ENCODE measurements at regions not wholly inside any gene's neighbourhood (a gene's known extent, or its start where the extent isn't known, plus 50 kb on each side); places are given as distances from the start of the nearest gene placed in this dataset.
A peak's percentile ranks its signal among the peaks of the same experiment; 100 is the strongest.

DNA sequence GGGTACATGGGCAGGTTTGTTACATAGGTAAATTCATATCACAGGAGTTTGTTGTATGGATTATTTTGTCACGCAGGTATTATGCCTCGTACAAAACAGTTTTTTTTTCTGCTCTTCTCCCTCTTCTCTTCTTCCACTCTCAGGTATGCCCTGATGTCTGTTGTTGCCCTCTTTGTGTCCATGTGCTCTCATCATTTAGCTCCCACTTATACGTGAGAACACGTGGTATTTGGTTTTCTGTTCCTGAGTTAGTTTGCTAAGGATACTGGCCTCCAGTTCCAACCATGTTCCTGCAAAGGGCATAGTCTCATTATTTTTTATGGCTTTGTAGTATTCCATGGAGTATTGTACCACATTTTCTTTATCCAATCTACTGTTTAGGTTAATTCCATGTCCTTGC, 65.7 kb downstream of the UNC5CL start:
- no peak for DNase-seq (ENCODE audit: low spot score)

DNA sequence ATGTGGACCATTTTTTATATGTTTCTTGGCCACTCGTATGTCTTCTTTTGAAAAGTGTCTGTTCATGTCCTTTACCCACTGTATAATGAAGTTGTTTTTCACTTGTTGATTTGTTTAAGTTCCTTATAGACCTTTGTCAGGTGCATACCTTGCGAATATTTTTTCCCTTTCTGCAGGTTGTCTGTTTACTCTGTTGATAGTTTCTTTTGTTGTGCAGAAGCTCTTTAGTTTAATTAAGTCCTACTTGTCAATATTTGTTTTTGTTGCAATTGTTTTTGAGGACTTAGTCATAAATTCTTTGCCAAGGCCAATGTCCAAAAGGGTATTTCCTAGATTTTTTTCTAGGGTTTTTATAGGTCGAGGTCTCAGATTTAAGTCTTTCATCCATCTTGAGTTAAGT, 66.2 kb downstream of the UNC5CL start:
- DNase-seq (ENCODE audit: low spot score), result no peak

DNA sequence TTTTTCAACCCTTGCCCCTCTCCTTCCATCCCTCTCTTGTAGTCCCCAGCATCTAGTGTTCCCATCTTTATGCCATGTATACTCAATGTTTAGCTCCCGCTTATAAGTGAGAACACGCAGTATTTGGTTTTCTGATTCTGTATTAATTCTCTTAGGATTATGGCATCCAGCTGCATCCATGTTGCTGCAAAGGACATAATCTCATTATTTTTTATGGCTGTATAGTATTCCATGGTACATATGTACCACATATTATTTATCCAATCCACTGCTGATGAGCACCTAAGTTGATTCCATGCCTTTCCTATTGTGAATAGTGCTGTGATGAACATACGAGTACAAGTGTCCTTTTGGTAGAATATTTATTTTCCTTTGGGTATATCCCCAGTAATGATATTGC, 66.8 kb downstream of the UNC5CL start:
- DNase-seq (ENCODE audit: low spot score), result no peak

DNA sequence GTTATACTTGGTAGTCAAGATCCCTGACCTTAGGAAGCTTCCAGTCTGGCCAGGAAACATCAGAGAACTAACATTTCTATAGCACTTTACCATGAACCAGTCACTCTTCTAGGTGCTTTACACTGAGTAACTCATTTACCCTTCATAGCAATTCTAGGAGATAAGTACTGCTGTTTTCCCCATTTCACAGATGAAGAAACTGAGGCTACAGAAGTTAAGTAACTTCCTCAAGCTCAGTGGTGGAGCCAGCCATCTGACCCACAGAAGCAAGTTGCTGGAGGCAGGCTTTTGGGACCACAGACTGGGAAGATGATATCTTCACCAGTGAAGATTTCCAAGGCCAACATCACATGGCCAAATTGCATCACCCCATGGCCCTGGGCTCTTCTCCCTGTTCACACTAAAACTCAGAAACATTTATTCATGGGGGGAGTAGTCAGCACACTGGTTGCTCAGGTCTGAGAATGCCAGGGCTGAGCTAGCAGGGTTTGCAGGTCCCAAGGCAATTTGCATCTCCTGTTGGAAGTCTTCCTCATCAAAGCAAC, 70.3 kb downstream of the UNC5CL start:
- no peak for DNase-seq (ENCODE audit: low spot score)

DNA sequence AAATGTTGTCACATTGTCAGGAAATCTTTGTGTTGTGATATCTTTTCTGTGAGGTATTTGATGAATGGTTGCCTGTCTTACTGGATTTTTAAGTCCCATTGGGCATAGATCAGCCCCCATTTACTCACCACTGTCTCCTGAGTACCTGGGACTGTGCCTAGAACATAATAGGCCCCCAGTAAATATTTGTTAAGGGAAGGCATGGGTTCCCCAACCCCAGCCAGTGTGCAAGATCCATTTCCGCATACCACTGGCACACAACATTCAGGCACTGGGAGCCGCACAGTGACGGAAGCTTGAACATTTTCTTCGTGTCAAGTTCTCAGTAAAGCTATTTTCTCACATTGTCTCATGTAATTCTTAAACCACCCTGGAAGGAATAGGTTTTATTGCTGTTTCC, 72.2 kb downstream of the UNC5CL start:
- no peak for DNase-seq (ENCODE audit: low spot score)

DNA sequence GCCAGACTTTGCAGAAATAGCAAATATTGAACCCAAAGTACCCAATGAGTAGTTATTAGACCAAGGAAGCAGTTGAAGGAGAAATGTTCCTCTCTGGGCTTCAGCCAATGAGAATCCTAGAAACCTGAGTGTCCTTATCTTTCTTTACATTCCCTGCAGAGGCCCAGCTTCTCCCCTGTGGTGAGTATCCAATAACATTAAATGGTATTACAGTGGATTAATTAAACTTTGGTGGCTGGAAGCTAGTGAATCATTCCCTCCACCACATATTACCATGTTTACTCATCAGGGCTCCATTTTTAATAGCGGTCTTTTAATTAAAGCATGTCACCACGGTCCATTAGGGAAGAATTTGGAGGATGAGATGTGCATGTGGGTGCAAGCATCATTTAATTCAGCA, 74.0 kb downstream of the UNC5CL start:
- DNase-seq (ENCODE audit: low spot score), result no peak

DNA sequence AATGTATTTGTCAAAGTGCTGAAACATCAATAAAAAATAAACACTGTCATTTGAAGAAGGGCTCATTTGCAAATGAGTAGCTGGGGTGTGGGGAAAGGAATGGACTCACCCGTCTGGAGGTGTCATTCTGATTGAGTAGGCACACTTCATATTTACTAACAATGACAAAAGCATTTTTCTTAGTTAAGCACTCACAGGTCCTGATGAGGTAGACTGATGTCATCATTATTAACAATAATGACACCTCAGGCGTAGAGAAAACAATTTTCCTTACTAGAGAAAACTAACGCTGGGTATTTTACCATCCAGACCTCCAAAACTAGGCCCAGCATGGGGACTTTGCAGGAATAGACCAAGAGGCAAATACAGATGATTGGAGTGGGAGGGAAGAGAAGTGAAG, 76.0 kb downstream of the UNC5CL start:
- no peak for DNase-seq (ENCODE audit: low spot score)

DNA sequence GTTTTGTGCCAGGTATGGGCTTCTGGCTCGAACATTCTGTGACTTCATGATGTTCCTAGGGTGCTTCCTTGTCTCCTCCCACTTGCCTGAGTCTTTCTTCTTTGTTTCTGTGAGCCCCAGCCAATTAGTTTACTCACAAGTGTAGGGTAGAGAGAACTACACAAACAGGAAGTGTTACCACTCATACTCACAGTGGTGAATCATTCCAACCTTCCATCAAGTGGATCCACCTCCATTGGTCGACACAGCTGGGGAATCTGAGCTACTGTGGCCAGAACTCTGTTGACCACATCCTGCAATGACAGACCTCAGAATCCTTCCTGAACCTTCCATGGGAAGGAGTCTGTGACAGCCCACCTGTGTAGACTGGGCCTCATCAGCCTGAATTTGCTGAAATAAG, 76.8 kb downstream of the UNC5CL start:
- peak; percentile 69 for DNase-seq (ENCODE audit: low spot score)

DNA sequence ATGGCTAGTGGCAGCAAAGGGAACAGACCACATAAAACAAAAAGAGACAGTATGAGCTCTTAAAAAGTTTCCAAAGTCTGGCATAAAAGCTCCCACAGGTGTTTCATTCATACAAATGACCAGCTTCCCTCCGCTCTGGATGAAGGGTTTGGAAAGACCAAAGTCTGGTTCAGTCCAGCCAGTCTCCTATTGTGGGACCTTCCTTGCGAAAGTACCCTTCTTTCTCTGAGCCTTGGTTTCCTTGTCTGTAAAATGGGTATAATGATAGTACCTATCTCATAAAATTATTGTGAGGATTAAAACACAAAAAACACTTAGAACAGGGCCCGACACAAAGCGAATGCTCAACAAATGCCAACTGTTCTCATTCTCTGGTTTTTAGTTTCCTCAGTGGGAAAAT, 77.2 kb downstream of the UNC5CL start:
- no peak for DNase-seq (ENCODE audit: low spot score)

DNA sequence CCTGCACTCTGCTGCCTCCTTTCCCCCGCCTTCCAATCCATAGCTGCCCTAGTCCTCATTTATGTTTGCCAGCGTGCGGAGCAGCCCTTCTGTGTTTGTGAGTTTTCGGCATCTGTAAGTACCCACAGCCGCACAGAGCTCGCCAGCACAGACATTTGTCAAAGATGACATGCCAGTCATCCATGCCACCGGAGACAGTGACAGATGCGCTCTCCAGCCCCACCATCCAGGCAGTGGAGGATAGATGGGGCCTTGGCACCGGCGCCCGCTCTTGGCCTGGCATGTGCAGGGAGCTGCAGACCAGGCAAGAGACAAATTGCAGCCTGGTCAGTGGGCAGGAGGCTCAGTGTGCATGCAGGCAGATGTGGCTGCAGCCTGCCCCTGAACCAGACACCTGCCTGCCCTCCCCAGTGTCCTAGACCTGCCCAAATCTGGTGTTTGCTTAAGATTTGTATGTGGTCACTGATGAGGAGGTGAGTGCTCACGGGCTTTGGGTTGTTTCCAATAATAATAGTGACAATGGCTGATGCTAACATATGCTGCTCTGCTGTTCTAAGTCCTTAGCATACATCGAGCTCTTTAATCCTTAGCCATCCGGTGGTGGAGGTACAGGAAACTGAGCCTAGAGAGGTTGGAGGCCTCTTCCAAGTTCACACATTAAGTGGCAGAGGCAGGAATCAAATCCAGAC, 78.1 kb downstream of the UNC5CL start:
- DNase-seq (ENCODE audit: low spot score), result no peak

DNA sequence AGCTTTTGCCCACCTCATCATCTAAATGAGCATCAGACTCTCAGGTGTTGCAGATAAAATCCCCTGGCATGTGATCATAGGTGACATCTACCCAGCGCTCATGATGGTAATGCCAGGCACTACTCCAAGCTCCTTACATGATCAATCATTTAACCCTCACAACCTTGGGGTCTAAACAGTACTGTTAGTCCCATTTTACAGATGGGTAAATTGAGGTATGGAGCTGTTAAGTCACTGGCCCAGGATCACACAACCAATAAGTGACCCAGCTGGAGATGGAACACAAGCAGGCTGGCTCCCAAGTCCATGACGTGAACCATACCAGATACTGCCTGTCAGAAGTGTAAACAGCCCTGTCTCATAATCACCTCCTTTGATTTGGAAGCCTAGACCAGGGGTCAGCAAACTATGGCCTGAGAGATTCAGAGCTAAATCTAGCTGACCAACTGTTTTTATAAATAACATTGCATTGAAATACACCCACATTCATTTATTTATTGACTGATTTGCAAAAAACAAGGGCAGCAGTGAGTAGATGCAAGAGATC, 79.2 kb downstream of the UNC5CL start:
- DNase-seq (ENCODE audit: low spot score), result no peak

DNA sequence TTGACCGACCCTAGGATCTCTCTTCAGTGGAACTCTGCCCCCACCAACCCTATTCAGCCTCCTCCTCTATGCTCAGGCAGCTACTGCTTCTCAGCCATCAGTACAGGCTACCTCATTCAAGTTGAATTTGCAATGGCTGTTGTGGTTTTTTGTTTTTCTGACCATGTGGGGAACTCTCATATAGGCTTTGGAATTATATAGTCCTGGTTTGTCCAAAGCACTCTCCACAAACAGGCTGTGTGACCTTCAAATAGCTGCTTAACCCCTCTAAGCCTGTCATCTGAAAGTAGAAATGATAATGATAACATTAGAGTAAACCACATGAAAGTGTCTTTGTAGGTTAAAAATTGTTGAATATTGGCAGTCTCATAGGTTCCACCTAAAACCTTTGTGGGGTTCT, 80.3 kb downstream of the UNC5CL start:
- no peak for DNase-seq (ENCODE audit: low spot score)

DNA sequence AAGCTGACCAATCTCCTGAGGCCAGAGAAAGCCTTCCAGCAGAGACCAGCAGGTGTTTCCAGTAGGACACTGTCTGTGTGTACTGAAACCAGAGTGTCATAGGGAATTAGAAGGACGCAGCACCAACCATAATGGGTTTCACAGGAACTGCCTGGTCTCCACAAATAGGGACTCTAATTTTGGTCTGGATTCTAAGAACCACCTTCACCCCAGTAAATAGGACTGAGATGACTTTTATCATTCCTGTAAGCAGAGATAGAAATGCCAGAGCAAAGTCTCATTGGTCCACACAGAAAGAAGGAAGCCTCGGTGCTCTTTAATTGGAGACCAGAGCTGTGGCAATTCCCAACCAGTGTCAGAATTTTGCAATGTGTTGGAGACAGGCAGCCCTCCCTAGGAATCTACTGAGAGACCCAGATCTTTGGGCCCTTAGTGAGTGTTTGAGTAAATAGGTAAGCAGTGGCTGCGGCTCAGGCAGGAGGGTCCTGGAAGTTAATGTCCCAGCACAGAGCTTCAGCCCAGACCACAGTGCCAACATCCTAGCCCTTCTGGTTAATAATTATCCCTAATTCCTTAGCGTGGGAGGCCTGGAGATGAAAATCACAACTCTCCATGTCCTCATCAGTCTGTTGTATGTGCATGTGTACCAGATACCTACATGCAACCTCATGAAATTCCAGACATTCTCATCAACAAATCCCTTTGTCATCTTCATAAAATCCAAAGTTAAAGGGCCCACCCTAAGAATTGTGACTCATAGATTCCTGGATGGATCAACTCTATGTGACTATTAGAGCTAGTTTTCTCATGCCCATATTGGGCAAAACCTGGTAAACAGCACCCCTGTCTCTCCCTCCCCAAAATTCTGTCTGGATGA, 81.2 kb downstream of the UNC5CL start:
- DNase-seq (ENCODE audit: low spot score), result peak; percentile 65

DNA sequence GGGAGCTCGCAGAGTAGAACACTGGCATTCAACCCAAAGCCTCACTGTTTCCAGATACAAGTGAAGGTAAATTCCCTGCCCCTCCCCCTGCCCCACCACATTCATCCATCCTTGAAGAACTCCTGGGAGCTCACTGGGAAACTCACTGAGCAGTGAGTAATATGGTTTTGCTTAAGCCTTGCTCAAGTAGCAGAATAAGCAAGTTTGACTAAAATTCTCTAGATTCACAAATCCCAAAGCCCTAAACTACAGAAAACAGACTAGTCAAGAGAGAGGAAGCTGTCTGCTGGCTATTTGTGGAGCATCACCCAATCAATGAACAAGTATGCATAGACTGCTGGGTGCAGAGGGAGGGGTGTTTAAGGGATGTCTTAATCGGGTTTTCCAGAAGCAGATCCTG, 82.1 kb downstream of the UNC5CL start:
- DNase-seq (ENCODE audit: low spot score), result no peak

DNA sequence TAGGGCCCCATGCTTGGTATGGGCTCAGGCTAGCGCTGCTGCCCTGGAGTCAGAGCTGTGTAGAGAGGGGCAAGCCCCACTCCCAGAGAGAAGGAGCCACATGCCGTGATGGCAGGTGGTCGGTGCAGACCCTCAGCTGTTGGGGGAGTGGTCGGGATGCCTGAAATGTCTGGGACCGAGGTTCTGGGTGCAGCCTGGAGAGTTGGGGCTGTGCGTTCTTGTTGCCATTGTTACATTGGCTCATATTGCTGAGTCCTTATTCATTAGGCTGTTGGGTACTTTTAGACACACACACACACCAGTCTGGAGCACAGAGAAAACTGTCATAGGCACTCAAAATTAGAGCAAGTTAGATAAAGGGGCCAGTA, 83.9 kb downstream of the UNC5CL start:
- DNase-seq (ENCODE audit: low spot score), result no peak

DNA sequence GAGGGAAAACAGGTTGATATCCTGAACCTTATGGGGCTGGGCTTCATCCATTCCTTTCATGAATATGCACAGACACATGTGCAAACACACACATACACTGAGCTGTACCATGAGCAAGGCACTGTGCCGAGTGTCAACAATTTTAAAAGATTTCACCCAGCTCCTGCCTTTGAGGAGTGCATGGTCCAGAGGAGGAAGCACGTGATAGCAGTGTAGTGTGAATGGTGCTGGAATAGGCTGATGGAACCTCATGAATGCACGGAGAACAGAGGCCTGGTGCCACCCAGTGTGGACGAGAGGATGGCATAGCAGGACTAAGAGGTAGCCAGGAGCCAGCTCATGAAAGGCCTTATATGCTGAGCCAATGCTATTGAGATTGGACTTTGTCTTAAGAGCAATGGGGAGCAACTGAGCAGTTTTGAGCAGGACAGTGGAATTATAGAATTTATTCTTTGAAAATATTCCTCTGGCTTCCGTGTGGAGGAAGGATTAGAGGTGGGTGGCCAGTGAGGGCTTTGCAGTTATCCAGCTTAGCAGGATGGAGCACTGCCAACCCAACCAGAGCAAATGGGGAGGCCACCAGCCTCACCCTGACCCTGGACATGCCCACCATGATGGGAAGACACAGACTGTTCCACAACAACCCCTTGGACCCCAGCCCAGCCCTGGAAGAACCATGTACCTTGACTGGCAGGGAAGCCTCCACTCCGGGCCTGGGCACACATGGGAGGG, 84.4 kb downstream of the UNC5CL start:
- no peak for DNase-seq (ENCODE audit: low spot score)

DNA sequence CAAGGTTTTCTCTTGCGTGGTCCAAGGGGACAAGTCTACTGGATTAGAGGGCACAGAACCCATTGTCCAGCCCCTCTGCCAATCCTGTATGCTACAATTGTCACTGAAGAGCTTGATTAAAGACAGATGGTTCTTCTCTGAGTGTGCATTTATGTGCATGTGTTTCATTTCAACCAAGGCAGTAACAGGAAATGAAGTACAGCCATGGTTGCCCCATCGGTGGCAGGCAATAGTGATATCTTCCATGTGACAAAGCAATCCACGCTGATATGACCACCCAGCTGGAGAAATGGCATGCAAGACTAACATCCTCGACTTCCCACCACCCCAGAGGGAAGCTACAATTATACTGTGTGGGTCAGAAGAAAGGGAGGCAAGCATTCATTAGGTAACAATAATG, 85.5 kb downstream of the UNC5CL start:
- DNase-seq (ENCODE audit: low spot score), result no peak

DNA sequence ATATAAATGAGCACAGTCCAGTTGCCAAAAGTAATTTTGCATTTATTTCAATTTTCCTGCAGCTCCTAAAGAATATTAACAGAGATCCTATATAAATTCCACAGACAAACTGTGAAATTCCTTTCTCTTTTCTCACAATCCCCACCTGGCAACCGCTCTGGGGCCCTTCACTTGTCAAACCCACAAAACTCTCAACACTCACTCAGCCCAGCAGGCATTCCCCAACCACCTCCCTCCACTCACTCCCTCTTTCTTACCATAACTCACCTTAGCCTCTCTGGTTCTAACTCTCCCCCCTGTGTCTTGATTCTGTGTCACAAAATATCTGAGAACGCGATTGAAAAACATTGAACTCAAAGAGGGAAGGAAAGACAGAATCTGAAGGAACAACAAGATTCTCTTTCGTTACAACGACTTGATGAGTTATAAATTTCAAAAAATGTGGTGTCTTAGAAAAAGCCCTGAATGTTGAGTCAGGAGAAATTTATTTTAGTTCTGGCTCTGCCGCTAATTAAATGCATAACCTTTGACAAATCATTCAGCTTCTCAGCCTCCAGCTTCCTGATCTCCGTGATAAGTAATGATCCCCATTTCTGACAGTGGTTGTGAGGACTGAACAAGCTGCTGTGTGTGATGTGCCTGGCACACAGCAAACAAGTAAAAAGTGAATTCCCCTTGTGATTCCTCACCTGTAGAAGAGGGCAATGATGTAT, 87.9 kb downstream of the UNC5CL start:
- peak; percentile 28 for DNase-seq (ENCODE audit: low spot score)

DNA sequence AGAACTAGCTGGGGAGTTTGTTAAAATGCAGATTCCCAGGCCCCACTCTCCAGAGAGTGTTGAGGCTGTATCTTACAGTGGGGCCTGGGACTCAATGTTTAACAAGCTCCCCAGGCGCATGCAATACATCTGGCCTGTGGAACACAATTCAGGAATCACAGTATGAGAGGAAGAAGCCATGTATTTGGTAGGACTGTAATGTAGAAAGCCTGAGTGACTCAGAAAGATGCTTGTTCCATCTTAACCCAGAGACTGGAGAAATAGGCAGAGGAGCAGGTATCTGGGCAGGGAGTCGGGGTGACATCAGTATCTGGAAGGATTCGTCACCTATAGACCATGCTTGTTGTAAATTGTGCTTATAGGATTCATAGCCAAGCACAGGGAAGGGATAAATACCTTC, 90.5 kb downstream of the UNC5CL start:
- DNase-seq (ENCODE audit: low spot score), result no peak

DNA sequence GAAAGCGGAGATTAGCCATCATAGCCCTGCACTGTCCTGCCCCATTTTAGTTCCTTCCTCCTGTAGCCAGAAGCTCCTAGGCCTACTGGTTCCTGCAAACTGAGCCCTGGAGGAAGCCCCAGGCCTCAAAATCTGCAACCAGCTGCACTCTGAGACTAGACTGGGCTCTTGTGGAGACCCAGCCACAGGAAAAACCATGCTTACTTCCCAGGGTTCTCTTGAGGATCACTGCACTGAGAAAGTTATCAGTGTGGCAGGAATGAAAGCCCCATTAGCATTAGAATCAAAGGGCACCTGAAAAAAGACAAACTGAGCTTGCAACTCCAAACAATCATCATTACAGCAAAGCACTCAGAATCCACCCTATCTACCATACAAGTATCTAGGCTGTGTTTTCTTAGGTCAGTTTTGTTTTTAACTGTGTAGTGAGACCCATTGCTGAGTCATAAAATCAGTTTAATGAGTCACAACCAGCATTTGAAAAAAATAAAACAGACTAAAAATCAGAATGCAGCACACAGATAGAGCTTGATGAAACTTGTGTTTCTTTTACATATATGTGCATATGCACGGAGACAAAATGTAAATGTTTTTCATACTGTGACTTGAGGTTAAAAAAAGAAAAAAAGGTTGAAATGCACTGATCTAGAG, 91.0 kb downstream of the UNC5CL start:
- no peak for DNase-seq (ENCODE audit: low spot score)

DNA sequence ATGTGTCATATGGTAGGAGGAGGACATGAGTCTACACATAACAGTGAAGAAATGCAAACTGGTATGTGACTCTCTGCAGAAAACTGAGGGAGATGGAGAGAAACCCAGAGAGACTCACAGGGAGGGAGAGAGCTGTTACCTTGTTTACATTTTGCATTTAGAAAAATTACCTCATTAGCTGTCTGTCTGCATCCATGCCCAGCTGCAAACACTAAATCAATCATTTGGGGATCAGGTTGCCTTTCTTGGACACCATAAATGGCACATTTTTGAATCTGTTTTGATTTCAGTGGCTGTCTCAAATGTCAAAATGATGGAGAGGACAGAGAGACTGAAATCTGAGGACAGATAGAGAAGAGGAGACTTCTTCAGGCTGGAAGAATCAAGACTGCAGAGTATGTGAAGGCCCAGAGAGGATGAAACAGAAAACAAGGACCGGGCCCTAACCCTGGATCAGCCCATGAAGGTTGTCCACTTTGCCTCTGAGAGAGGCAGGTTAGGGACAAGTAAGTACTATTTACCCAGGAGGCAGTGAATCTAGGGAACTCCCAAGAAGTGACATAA, 92.2 kb downstream of the UNC5CL start:
- DNase-seq (ENCODE audit: low spot score), result no peak

Data from LoVo (cell line).